Liver (tissue), 2 donors: ENCODE measurements at regions not wholly inside any gene's neighbourhood (a gene's known extent, or its start where the extent isn't known, plus 50 kb on each side); places are given as distances from the start of the nearest gene placed in this dataset.

Source experiments
- CTCF ChIP-seq: fragments of 150-350 bp; IDR thresholded peaks from 2 replicates; pipeline ENCODE4 v1.5.1; 2017; ENCODE audit warnings: improper control_type of control experiment, low read depth, low read length; ENCODE audit not compliant: missing input control
- TF ChIP-seq, protein P1 (sequence below): IDR thresholded peaks from 2 replicates; pipeline ENCODE4 v1.6.1; 2016; ENCODE audit warnings: antibody characterized with exemption
- donor health status: healthy.

GRCh38 chr6:139784222-139784769 lies 409.8 kb upstream of the CITED2 start:
- TF ChIP-seq CTCF, result no peak
- TF ChIP-seq, protein P1, sequence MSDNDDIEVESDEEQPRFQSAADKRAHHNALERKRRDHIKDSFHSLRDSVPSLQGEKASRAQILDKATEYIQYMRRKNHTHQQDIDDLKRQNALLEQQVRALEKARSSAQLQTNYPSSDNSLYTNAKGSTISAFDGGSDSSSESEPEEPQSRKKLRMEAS, result no peak
